Esophagus squamous epithelium (tissue), 4 donors: ENCODE measurements at regions not wholly inside any gene's neighbourhood (a gene's known extent, or its start where the extent isn't known, plus 50 kb on each side); places are given as distances from the start of the nearest gene placed in this dataset.

ENCODE experiments used
- CTCF ChIP-seq, 6 experiments: fragments of 450-650 bp in 4 of 6; fragments of 200-600 bp in 2 of 6; sonication (generic) in 2 of 6; IDR thresholded peaks; one replicate each; pipeline ENCODE4 v1.5.1; 2016 to 2019; ENCODE audit warnings: antibody characterized with exemption in 6 of 6, mild to moderate bottlenecking in 4 of 6, moderate library complexity in 4 of 6
- POLR2A ChIP-seq, 4 donors: fragments of 450-650 bp; IDR thresholded peaks; one replicate each; pipeline ENCODE4 v1.6.1; 2017; ENCODE audit warnings: antibody characterized with exemption in 4 of 4, mild to moderate bottlenecking in 4 of 4, moderate library complexity in 3 of 4

- no peak for TF ChIP-seq CTCF (IDR thresholded peaks at IDR 0.05)
- TF ChIP-seq POLR2A (IDR thresholded peaks at IDR 0.05) = no peak
These were observed 832.4 kb downstream of the DNAJB9 start for GRCh38 chr7:109402107-109402506.
